ENCODE measurements at regions not wholly inside any gene's neighbourhood (a gene's known extent, or its start where the extent isn't known, plus 50 kb on each side); places are given as distances from the start of the nearest gene placed in this dataset.

DNA sequence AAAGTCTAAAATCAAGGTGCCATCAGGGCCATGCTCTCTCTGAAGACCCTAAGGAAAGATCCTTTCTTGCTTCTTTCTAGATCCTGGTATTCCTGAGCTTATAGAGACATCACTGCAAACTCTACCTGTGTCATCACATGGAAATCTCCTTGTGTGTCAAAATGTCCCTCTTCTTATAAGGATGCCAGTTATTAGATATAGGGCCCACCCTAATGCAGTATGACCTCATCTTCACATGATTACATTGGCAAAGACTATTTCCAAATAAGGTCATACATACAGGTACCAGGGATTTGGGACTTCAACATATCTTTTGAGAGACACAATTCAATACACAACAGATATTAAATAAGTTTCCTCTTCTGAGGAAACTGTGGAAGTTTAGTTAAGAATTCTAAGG is 123.9 kb downstream of the UNC5CL start (continued):
- TF ChIP-seq, protein P1, sequence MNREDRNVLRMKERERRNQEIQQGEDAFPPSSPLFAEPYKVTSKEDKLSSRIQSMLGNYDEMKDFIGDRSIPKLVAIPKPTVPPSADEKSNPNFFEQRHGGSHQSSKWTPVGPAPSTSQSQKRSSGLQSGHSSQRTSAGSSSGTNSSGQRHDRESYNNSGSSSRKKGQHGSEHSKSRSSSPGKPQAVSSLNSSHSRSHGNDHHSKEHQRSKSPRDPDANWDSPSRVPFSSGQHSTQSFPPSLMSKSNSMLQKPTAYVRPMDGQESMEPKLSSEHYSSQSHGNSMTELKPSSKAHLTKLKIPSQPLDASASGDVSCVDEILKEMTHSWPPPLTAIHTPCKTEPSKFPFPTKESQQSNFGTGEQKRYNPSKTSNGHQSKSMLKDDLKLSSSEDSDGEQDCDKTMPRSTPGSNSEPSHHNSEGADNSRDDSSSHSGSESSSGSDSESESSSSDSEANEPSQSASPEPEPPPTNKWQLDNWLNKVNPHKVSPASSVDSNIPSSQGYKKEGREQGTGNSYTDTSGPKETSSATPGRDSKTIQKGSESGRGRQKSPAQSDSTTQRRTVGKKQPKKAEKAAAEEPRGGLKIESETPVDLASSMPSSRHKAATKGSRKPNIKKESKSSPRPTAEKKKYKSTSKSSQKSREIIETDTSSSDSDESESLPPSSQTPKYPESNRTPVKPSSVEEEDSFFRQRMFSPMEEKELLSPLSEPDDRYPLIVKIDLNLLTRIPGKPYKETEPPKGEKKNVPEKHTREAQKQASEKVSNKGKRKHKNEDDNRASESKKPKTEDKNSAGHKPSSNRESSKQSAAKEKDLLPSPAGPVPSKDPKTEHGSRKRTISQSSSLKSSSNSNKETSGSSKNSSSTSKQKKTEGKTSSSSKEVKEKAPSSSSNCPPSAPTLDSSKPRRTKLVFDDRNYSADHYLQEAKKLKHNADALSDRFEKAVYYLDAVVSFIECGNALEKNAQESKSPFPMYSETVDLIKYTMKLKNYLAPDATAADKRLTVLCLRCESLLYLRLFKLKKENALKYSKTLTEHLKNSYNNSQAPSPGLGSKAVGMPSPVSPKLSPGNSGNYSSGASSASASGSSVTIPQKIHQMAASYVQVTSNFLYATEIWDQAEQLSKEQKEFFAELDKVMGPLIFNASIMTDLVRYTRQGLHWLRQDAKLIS (CRISPR knock-in tag; IDR thresholded peaks at IDR 0.05; ENCODE audit: borderline replicate concordance), result no peak
- TF ChIP-seq, protein P2, sequence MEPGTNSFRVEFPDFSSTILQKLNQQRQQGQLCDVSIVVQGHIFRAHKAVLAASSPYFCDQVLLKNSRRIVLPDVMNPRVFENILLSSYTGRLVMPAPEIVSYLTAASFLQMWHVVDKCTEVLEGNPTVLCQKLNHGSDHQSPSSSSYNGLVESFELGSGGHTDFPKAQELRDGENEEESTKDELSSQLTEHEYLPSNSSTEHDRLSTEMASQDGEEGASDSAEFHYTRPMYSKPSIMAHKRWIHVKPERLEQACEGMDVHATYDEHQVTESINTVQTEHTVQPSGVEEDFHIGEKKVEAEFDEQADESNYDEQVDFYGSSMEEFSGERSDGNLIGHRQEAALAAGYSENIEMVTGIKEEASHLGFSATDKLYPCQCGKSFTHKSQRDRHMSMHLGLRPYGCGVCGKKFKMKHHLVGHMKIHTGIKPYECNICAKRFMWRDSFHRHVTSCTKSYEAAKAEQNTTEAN (CRISPR knock-in tag; IDR thresholded peaks at IDR 0.05), result no peak

DNA sequence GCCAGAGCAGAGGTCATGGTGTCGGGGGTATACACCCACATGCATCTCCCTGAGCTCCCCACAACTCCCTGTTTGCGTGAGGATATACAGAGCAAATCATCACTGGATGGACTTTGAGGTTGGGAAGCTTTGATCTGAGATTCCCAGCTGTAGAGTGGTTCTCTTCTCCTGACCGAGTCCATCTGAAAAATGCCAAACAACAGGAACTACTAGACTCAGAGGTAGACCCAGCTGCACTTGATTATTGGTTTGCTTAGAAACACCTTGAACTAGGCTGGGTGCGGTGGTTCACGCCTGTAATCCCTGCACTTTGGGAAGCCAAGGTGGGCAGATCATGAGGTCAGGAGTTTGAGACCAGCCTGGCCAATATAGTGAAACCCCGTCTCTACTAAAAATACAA is 125.0 kb downstream of the UNC5CL start:
- DNase-seq (ENCODE audit: low spot score) (no peak), ATAC-seq (no peak)
- H3K4me3 Mint-ChIP-seq, result no peak overlapping the region
- peaks cover 49% of the 10 kb centered on the region for H3K27me3 Mint-ChIP-seq (ENCODE audit: low read depth)
- TF ChIP-seq, protein P3, sequence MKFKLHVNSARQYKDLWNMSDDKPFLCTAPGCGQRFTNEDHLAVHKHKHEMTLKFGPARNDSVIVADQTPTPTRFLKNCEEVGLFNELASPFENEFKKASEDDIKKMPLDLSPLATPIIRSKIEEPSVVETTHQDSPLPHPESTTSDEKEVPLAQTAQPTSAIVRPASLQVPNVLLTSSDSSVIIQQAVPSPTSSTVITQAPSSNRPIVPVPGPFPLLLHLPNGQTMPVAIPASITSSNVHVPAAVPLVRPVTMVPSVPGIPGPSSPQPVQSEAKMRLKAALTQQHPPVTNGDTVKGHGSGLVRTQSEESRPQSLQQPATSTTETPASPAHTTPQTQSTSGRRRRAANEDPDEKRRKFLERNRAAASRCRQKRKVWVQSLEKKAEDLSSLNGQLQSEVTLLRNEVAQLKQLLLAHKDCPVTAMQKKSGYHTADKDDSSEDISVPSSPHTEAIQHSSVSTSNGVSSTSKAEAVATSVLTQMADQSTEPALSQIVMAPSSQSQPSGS (CRISPR knock-in tag; IDR thresholded peaks at IDR 0.05; ENCODE audit: borderline replicate concordance, low read depth), result no peak
- TF ChIP-seq HMGA2 (CRISPR knock-in tag; IDR thresholded peaks at IDR 0.05), result no peak
- no peak for TF ChIP-seq EMX1 (CRISPR knock-in tag; IDR thresholded peaks at IDR 0.05)
- TF ChIP-seq FOXK1 (CRISPR knock-in tag; IDR thresholded peaks at IDR 0.05), result no peak
- TF ChIP-seq NFE2L1 (CRISPR knock-in tag; IDR thresholded peaks at IDR 0.05), result no peak
- TF ChIP-seq CREM (CRISPR knock-in tag; IDR thresholded peaks at IDR 0.05), result no peak
- no peak for TF ChIP-seq GTF2I (CRISPR knock-in tag; conservative IDR thresholded peaks at IDR 0.05)
- TF ChIP-seq, protein P4, sequence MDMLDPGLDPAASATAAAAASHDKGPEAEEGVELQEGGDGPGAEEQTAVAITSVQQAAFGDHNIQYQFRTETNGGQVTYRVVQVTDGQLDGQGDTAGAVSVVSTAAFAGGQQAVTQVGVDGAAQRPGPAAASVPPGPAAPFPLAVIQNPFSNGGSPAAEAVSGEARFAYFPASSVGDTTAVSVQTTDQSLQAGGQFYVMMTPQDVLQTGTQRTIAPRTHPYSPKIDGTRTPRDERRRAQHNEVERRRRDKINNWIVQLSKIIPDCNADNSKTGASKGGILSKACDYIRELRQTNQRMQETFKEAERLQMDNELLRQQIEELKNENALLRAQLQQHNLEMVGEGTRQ (CRISPR knock-in tag; IDR thresholded peaks at IDR 0.05), result no peak
- no peak for TF ChIP-seq FOXJ3 (CRISPR knock-in tag; IDR thresholded peaks at IDR 0.05; ENCODE audit: borderline replicate concordance)
- TF ChIP-seq, protein P5, sequence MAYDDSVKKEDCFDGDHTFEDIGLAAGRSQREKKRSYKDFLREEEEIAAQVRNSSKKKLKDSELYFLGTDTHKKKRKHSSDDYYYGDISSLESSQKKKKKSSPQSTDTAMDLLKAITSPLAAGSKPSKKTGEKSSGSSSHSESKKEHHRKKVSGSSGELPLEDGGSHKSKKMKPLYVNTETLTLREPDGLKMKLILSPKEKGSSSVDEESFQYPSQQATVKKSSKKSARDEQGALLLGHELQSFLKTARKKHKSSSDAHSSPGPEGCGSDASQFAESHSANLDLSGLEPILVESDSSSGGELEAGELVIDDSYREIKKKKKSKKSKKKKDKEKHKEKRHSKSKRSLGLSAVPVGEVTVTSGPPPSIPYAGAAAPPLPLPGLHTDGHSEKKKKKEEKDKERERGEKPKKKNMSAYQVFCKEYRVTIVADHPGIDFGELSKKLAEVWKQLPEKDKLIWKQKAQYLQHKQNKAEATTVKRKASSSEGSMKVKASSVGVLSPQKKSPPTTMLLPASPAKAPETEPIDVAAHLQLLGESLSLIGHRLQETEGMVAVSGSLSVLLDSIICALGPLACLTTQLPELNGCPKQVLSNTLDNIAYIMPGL (CRISPR knock-in tag; IDR thresholded peaks at IDR 0.05), result no peak
- TF ChIP-seq SMAD3 (CRISPR knock-in tag; IDR thresholded peaks at IDR 0.05; ENCODE audit: borderline replicate concordance), result no peak
- TF ChIP-seq, protein P1 (CRISPR knock-in tag; IDR thresholded peaks at IDR 0.05; ENCODE audit: borderline replicate concordance), result no peak
- no peak for TF ChIP-seq ZNF416 (CRISPR knock-in tag; IDR thresholded peaks at IDR 0.05)
- H3K4me1 Mint-ChIP-seq, result peaks cover 24% of the 10 kb centered on the region
- ChIA-PET POLR2A (no interaction called here), CTCF (no interaction called here)
- no peaks in the 10 kb centered on the region for H3K9me3 Mint-ChIP-seq
- no peaks in the 10 kb centered on the region for H3K36me3 Mint-ChIP-seq
- no peak overlapping the region for H3K27ac Mint-ChIP-seq
